Right hindlimb (tissue), 1 donor: ENCODE measurements at regions not wholly inside any gene's neighbourhood (a gene's known extent, or its start where the extent isn't known, plus 50 kb on each side); places are given as distances from the start of the nearest gene placed in this dataset.
"Not testable (repeated sequence)": the region's sequence is repeated elsewhere in the genome, so short reads cannot be mapped to it uniquely, and the experiment has no call there.

Source experiments
- DNase-seq: peaks from one replicate; pipeline ENCODE4 v3.0.0-alpha.2; 2018

- no peak for DNase-seq
Observed at GRCh38 chr10:5576780-5577624, 52.2 kb downstream of the CALML3 start.

GRCh38 chr10:5580038-5580428 is 55.3 kb downstream of the CALML3 start:
- DNase-seq = not testable (repeated sequence)

- no peak for DNase-seq
Observed at GRCh38 chr10:5581670-5582566, 57.2 kb downstream of the CALML3 start.

GRCh38 chr10:5582736-5583135 is 58.0 kb downstream of the CALML3 start:
- no peak for DNase-seq

GRCh38 chr10:5583525-5584175 is 58.9 kb downstream of the CALML3 start:
- peak; percentile 91 for DNase-seq

GRCh38 chr10:5584895-5585516 is 60.2 kb downstream of the CALML3 start:
- no peak for DNase-seq

GRCh38 chr10:5585517-5586206 is 60.9 kb downstream of the CALML3 start:
- DNase-seq = no peak

GRCh38 chr10:5587151-5588079 is 62.7 kb downstream of the CALML3 start:
- peak; percentile 85 for DNase-seq

- DNase-seq = no peak
Observed at GRCh38 chr10:5588080-5588453, 63.3 kb downstream of the CALML3 start.

- no peak for DNase-seq
Observed at GRCh38 chr10:5588603-5589002, 63.8 kb downstream of the CALML3 start.
